Keratinocyte (primary cell): ENCODE measurements at regions not wholly inside any gene's neighbourhood (a gene's known extent, or its start where the extent isn't known, plus 50 kb on each side); places are given as distances from the start of the nearest gene placed in this dataset.

Source experiments
- DNase-seq: peaks from one replicate; pipeline ENCODE4 v3.0.0-alpha.2; 2011; ENCODE audit warnings: low read depth, missing footprints, low spot score
- FAIRE-seq: peaks from 2 replicates; lab custom pipeline; 2011; peaks lifted over from hg19 to GRCh38; lab: Jason Lieb, UNC
- H2AFZ ChIP-seq: 2 replicates; pipeline ENCODE4 v1.6.0; 2012; ENCODE audit warnings: low read length, control low read depth, inconsistent platforms; ENCODE audit not compliant: control insufficient read depth
- H3K27ac ChIP-seq: 2 replicates; pipeline ENCODE4 v1.5.1; 2011; ENCODE audit warnings: low read length; ENCODE audit not compliant: control insufficient read depth, insufficient read depth
- H3K27me3 ChIP-seq: 3 replicates; pipeline ENCODE4 v1.6.0; 2011; ENCODE audit warnings: low read length; ENCODE audit not compliant: control insufficient read depth, insufficient read depth; ENCODE audit errors: extremely low read depth
- H3K36me3 ChIP-seq, 2 experiments: 2 replicates in 1 of 2; 3 replicates in 1 of 2; pipeline ENCODE4 v1.5.1; 2011; ENCODE audit warnings: low read length in 2 of 2, mild to moderate bottlenecking in 1 of 2; ENCODE audit not compliant: control insufficient read depth in 2 of 2, insufficient read depth in 2 of 2; ENCODE audit errors: extremely low read depth in 1 of 2
- H3K4me1 ChIP-seq: 3 replicates; pipeline ENCODE4 v1.5.1; 2011; ENCODE audit warnings: low read length; ENCODE audit not compliant: control insufficient read depth, insufficient read depth; ENCODE audit errors: extremely low read depth
- H3K4me2 ChIP-seq: 3 replicates; pipeline ENCODE4 v1.6.0; 2011; ENCODE audit warnings: low read depth, low read length; ENCODE audit not compliant: control insufficient read depth, insufficient read depth; ENCODE audit errors: extremely low read depth
- H3K4me3 ChIP-seq, 3 experiments: fragments of 200-600 bp in 1 of 3; sonication (generic) in 1 of 3; 2 replicates in 2 of 3; 3 replicates in 1 of 3; pipeline ENCODE4 v1.5.1; 2011 to 2016; ENCODE audit warnings: low read length in 3 of 3, mild to moderate bottlenecking in 3 of 3, control low read depth in 2 of 3, inconsistent platforms in 1 of 3, low read depth in 1 of 3, mixed read lengths in 1 of 3, mixed run types in 1 of 3, moderate library complexity in 1 of 3; ENCODE audit not compliant: control insufficient read depth in 2 of 3, insufficient read depth in 2 of 3; ENCODE audit errors: extremely low read depth in 1 of 3
- H3K79me2 ChIP-seq: 2 replicates; pipeline ENCODE4 v1.6.0; 2012; ENCODE audit warnings: low read length; ENCODE audit not compliant: control insufficient read depth, insufficient read depth
- H3K9ac ChIP-seq: 3 replicates; pipeline ENCODE4 v1.6.0; 2011; ENCODE audit warnings: low read length; ENCODE audit not compliant: control insufficient read depth, insufficient read depth; ENCODE audit errors: extremely low read depth
- H3K9me1 ChIP-seq: 3 replicates; pipeline ENCODE4 v1.6.0; 2011; ENCODE audit warnings: low read length; ENCODE audit not compliant: control insufficient read depth, insufficient read depth; ENCODE audit errors: extremely low read depth
- H3K9me3 ChIP-seq: 2 replicates; pipeline ENCODE4 v1.5.1; 2012; ENCODE audit warnings: low read depth, low read length; ENCODE audit not compliant: control insufficient read depth
- H4K20me1 ChIP-seq: 3 replicates; pipeline ENCODE4 v1.6.0; 2011; ENCODE audit warnings: low read length; ENCODE audit not compliant: control insufficient read depth, insufficient read depth; ENCODE audit errors: extremely low read depth
- EZH2 ChIP-seq: IDR thresholded peaks from one replicate; pipeline ENCODE4 v1.6.1; 2012; ENCODE audit warnings: inconsistent platforms, mild to moderate bottlenecking, low read length, moderate library complexity
- dilution Hi-C: fragments of 300-500 bp; cut with MboI; formaldehyde crosslinking; loops from one replicate; pipeline ENCODE4 v1.7.0; 2020; ENCODE audit warnings: low sequenced_read_pairs; ENCODE audit not compliant: extremely low pct_ligation_motif_present
- TF ChIP-seq, protein P1 (sequence below), 3 experiments: IDR thresholded peaks in 1 of 3; conservative IDR thresholded peaks in 1 of 3; optimal IDR thresholded peaks in 1 of 3; 2 replicates in 2 of 3; 3 replicates in 1 of 3; pipeline versions ENCODE3 to v1.5.1; 2011; ENCODE audit warnings: low read length in 3 of 3, mild to moderate bottlenecking in 3 of 3, moderate library complexity in 2 of 3, control low read depth in 1 of 3, inconsistent platforms in 1 of 3; ENCODE audit not compliant: insufficient read depth in 2 of 3; ENCODE audit errors: extremely low read depth in 1 of 3

DNA sequence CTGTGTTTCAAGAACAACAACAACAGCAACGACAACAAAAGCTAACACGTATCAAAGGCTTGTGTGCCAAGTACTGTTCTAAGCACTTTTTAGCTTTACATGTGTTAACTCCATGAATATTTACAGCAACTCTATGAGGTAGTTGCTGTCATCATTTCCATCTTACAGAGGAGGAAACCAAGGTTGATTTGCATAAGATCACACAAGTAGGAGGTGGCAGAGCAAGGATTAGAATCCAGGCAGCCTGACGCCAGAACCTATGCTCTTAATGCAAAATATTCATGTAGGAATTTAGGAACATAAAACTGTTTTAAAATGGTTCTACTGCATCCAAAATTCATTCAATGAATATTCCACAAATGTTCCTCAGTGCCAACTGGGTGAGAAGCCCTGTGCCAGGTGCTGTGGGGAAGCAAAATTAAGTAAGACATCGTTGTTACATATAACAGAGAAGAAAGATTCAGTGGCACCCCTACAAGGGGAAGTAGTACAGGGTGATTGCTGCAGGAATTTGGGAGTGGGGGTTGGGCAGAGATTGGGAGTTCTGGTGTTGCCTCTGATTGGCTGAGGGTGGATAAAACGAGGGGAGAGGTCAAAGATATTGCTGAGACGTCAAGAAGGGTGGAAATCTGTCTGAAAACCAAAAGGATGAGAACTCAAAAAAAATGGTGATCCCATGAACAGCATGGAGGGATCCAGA, 86.1 kb upstream of the ARHGAP20 start:
- Histone ChIP-seq H4K20me1 (no peaks in the 10 kb centered on the region), H3K9ac (no peak overlapping the region), H3K4me1 (no peaks in the 10 kb centered on the region), H3K27ac (no peak overlapping the region), H3K9me3 (no peaks in the 10 kb centered on the region), H3K36me3 (no peaks in the 10 kb centered on the region), H3K79me2 (no peaks in the 10 kb centered on the region), H3K4me2 (no peak overlapping the region), H3K9me1 (no peaks in the 10 kb centered on the region), H3K27me3 (no peaks in the 10 kb centered on the region), H3K4me3 (no peak overlapping the region), H2AFZ (no peak overlapping the region)
- DNase-seq (no peak), FAIRE-seq (no peak)
- dilution Hi-C loops, result no loop called here
- TF ChIP-seq, protein P1, sequence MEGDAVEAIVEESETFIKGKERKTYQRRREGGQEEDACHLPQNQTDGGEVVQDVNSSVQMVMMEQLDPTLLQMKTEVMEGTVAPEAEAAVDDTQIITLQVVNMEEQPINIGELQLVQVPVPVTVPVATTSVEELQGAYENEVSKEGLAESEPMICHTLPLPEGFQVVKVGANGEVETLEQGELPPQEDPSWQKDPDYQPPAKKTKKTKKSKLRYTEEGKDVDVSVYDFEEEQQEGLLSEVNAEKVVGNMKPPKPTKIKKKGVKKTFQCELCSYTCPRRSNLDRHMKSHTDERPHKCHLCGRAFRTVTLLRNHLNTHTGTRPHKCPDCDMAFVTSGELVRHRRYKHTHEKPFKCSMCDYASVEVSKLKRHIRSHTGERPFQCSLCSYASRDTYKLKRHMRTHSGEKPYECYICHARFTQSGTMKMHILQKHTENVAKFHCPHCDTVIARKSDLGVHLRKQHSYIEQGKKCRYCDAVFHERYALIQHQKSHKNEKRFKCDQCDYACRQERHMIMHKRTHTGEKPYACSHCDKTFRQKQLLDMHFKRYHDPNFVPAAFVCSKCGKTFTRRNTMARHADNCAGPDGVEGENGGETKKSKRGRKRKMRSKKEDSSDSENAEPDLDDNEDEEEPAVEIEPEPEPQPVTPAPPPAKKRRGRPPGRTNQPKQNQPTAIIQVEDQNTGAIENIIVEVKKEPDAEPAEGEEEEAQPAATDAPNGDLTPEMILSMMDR (optimal IDR thresholded peaks at IDR 0.05 in 1 of 3, IDR thresholded peaks at IDR 0.05 in 1 of 3, conservative IDR thresholded peaks at IDR 0.05 in 1 of 3; ENCODE audit: extremely low read depth in 1 of 3, insufficient read depth in 2 of 3, low read length in 3 of 3), result no peak
- no peak for TF ChIP-seq EZH2

DNA sequence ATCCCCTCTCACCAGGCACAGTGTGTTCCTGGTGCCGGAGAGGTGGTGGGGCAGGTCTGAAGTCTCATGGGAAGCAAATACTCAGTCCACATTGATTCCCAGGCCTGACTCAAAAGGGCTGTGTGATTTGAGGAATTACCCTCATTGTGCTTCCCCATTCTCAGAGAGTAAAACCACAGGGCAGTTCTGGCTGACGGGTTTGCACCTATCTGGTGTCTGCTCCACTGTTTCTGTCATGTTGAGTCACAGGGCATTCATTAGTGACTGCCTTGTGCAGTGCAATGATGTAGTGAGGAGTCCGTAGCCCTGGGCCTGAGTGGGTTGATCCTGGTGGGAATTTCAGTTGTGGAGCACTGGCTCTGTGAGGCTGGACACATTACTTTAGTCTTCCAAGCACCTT, 85.2 kb upstream of the ARHGAP20 start:
- FAIRE-seq (no peak), DNase-seq (no peak)
- no peak for TF ChIP-seq EZH2
- no peak overlapping the region for H3K4me2 ChIP-seq
- no peaks in the 10 kb centered on the region for H3K27me3 ChIP-seq
- H3K79me2 ChIP-seq, result no peaks in the 10 kb centered on the region
- H3K36me3 ChIP-seq, result no peaks in the 10 kb centered on the region
- H3K9me3 ChIP-seq, result no peaks in the 10 kb centered on the region
- dilution Hi-C loops, result no loop called here
- no peaks in the 10 kb centered on the region for H3K4me1 ChIP-seq
- no peaks in the 10 kb centered on the region for H4K20me1 ChIP-seq
- no peak overlapping the region for H3K27ac ChIP-seq
- no peak overlapping the region for H2AFZ ChIP-seq
- no peak overlapping the region for H3K4me3 ChIP-seq
- no peaks in the 10 kb centered on the region for H3K9me1 ChIP-seq
- H3K9ac ChIP-seq, result no peak overlapping the region
